Skin of body (tissue), 1 donor: ENCODE measurements at regions not wholly inside any gene's neighbourhood (a gene's known extent, or its start where the extent isn't known, plus 50 kb on each side); places are given as distances from the start of the nearest gene placed in this dataset.
A peak's percentile ranks its signal among the peaks of the same experiment; 100 is the strongest.
"Not testable (repeated sequence)": the region's sequence is repeated elsewhere in the genome, so short reads cannot be mapped to it uniquely, and the experiment has no call there.

Experiments
- DNase-seq: peaks from one replicate; lab custom pipeline; 2025; lab: John Stamatoyannopoulos, UW

- no peak for DNase-seq
Measured at GRCh38 chr12:90504806-90505205, 450.2 kb downstream of the CCER1 start.

- DNase-seq = no peak
Measured at GRCh38 chr12:90502070-90502469, 452.9 kb downstream of the CCER1 start.

- DNase-seq = no peak
Measured at GRCh38 chr12:90501412-90501811, 453.6 kb downstream of the CCER1 start.

GRCh38 chr12:90499795-90500194 is 455.2 kb downstream of the CCER1 start:
- DNase-seq = no peak

GRCh38 chr12:90497923-90498545 is 456.9 kb downstream of the CCER1 start:
- no peak for DNase-seq

GRCh38 chr12:90490355-90490754 is 464.6 kb downstream of the CCER1 start:
- DNase-seq = no peak

GRCh38 chr12:90489141-90489540 is 465.8 kb downstream of the CCER1 start:
- DNase-seq = no peak

- DNase-seq = no peak
Measured at GRCh38 chr12:90485560-90485959, 469.4 kb downstream of the CCER1 start.

- peak; percentile 4 for DNase-seq
Measured at GRCh38 chr12:90484094-90484493, 470.9 kb downstream of the CCER1 start.

- DNase-seq = no peak
Measured at GRCh38 chr12:90481748-90482147, 473.2 kb downstream of the CCER1 start.

- no peak for DNase-seq
Measured at GRCh38 chr12:90479237-90479636, 475.7 kb downstream of the CCER1 start.

- DNase-seq = no peak
Measured at GRCh38 chr12:90473831-90474230, 481.1 kb downstream of the CCER1 start.

GRCh38 chr12:90460681-90461080 is 494.3 kb downstream of the CCER1 start:
- DNase-seq = no peak

GRCh38 chr12:90456248-90456647 is 498.7 kb downstream of the CCER1 start:
- no peak for DNase-seq

GRCh38 chr12:90455756-90456155 is 499.2 kb downstream of the CCER1 start:
- no peak for DNase-seq

- no peak for DNase-seq
Measured at GRCh38 chr12:90449611-90450010, 505.4 kb downstream of the CCER1 start.

- DNase-seq = not testable (repeated sequence)
Measured at GRCh38 chr12:90443466-90443865, 511.5 kb downstream of the CCER1 start.

- no peak for DNase-seq
Measured at GRCh38 chr12:90441431-90441830, 513.5 kb downstream of the CCER1 start.

- no peak for DNase-seq
Measured at GRCh38 chr12:90428881-90429280, 526.1 kb downstream of the CCER1 start.

- peak; percentile 5 for DNase-seq
Measured at GRCh38 chr12:90428465-90428864, 526.5 kb downstream of the CCER1 start.

- DNase-seq = no peak
Measured at GRCh38 chr12:90423965-90424364, 531.0 kb downstream of the CCER1 start.

GRCh38 chr12:90410962-90411361 is 544.0 kb downstream of the CCER1 start:
- DNase-seq = no peak

GRCh38 chr12:90407841-90408240 is 547.1 kb downstream of the CCER1 start:
- no peak for DNase-seq

- no peak for DNase-seq
Measured at GRCh38 chr12:90404071-90404470, 550.9 kb downstream of the CCER1 start.
